ENCODE measurements at regions not wholly inside any gene's neighbourhood (a gene's known extent, or its start where the extent isn't known, plus 50 kb on each side); places are given as distances from the start of the nearest gene placed in this dataset.

GRCh38 chr12:27192118-27192802, 51.8 kb upstream of the STK38L start:
- TF ChIP-seq CTCF (conservative IDR thresholded peaks at IDR 0.05) (no peak), ZFX (IDR thresholded peaks at IDR 0.05) (no peak)
